ENCODE measurements at regions not wholly inside any gene's neighbourhood (a gene's known extent, or its start where the extent isn't known, plus 50 kb on each side); places are given as distances from the start of the nearest gene placed in this dataset.
"Not testable (repeated sequence)": the region's sequence is repeated elsewhere in the genome, so short reads cannot be mapped to it uniquely, and the experiment has no call there.

DNA sequence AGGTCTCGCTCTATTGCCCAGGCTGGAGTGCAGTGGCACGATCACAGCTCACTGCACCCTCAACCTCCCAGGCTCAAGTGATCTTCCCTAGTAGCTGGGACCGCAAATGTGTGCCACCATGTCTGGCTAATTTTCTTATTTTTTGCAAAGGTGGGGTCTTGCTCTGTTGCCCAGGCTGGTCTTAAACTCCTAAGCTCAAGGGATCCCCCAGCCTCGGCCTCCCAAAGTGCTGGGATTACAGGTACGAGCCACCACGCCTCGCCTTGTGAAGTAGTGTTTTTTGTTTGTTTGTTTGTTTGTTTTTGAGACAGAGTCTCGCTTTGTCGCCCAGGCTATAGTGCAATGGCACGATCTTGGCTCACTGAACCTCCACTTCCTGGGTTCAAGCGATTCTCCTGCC lies 125.5 kb downstream of the HAUS1 start:
- not testable (repeated sequence) for DNase-seq

DNA sequence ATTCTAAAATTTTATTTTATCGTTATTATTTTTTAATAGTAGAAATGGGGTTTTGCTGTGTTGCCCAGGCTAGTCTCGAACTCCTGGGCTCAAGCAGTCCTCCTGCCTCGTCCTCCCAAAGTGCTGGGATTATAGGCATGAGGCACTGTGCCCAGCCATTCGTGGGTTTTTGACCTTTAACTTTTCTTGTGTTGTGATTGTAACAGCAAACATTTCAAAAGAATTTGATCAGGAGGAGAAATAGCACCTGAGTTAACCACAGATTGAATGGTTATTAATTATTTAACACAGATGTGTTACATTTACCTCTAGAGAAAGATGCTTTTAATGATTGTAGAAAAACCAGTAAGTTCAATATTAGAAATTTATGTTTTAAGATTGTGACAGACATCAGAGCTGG lies 132.0 kb downstream of the HAUS1 start:
- DNase-seq, result no peak

DNA sequence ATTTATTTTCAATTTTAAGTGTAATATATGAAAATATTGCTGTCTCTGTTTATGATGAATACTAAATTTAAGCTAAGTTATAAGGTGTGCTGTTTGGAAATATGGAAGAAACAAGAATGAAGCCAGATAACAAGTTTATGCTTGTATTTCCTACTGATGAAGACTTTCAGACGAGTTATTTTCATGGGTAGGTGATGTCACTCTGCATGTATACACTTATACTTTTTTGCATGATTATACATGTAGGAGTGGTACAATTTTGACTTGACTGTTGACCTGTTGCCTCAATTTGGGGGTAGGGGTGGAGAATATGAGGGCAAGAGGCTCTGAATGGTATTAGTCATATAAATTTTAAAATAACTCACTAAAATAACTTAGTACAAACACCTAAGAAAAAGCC lies 133.7 kb downstream of the HAUS1 start:
- DNase-seq, result no peak

DNA sequence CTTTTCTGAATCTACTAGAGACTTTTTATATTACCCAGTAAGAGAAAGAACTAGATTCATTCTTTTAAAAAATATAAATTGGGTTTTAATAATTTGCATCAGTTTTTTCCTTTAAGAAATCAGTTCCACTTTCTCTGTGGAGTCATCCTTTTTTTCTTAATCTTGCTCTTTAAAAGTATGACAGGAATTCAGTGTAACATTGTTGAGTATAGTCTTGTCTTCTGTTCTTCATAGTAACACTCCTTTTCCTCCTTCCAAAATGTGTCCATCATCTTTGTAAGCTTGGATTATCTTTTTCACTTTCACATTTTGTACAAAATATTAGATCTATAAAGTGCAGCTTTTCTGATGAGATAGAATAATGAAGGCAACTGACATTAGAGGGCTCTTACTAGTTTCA lies 135.4 kb downstream of the HAUS1 start:
- DNase-seq, result no peak

DNA sequence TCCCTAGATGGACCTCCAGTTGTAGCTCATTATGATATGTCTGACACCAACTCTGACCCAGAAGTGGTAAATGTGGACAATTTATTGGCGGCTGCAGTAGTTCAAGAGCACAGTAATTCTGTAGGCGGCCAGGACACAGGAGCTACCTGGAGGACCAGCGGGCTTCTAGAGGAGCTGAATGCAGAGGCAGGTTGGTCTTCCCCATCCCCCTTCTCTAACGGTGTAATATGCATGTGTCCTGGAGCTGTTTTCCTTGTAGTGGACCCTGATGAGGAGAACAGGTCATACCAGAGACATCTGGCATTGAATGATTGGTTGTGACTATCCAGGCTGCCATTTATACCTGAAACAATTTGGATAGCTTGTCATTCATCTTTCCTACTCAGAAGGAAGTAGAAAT lies 135.8 kb downstream of the HAUS1 start:
- DNase-seq, result no peak

DNA sequence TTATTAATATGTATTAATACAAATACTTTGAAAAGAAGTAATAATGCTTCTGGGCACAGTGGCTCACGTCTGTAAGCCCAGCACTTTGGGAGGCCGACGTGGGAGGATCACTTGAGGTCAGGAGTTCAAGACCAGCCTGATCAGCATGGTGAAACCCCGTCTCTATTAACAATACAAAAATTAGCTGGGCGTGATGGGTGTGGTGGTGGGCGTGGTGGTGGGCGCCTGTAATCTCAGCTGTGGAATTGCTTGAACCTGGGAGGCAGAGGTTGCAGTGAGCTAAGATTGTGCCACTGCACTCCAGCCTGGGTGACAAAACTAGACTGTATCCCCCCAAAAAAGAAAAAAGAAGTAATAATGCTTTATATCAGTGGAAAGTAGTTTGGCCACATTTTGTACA lies 137.2 kb downstream of the HAUS1 start:
- DNase-seq, result not testable (repeated sequence)

DNA sequence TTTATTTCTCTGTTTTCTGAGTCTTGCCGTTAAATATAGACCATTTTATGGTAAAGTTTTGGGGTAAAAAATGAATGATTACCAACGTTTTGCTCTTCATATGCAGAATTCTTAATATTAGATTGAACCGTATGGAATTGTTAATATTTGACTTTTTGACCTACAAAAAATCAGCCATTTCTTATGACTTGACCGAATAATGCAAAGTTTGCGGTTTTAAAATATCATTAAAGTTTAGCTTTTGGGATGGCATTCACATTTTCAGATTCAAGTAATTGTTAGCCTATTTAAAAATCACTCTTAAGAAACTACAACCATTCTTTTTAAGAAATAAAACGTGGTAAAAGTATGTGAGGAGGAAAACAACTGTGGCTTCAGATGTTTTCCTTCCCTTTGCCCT lies 138.0 kb downstream of the HAUS1 start:
- no peak for DNase-seq

DNA sequence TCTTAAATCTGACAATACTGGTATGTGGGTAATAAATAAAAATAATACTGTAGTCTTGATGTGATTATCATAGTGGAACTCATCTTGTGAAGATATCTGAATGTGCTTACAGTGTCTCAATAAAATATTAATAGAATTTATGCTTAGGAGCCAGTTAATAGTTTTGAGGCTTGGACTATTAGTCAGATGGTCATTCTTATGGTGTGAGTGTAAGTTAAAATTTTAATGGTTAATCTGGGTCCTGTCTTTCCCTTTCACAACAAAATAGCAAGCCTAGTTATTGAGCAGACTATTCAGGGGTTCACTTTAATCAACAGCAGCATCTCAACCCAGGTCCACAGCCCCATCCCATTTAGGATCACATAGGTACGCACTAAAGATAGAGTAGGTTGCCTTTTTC lies 138.9 kb downstream of the HAUS1 start:
- DNase-seq, result no peak

DNA sequence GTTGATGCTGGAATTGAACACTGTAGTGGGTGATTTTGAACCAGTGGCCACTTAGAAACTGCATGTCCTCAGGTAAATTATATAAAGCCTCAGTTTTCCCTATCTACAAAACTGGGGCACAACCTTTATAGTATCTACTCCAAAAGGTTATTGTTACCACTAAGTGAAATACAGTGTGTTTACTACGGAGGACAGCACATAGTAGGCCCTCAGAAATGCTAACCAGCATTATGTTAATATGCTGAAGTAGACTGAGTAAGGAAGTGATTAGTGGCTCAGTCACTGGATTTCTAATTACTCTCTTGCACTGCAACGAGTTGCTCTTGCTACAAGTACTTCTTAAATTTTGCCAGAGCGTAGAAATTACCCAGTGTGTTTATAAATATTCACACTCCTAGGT lies 139.5 kb downstream of the HAUS1 start:
- DNase-seq, result no peak

DNA sequence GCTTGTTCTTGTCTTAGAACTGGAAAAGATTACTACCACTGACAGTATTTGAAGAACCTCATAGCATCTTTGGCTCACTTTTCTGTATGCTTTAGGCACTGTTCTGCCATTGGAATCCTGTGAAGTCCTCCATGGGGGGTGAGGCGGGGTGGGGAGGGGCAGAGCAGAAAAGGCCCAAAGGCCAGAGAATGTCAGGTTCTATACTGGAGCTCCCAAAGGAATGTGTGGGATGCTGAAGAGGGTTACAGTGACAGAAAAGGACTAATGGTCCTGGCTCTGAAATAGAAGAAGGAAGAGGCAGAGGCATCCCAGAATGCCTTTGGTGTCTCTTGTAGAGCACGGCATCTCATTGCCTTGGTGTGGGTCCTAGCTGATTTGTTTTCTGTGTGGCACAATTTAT lies 141.9 kb downstream of the HAUS1 start:
- no peak for DNase-seq

DNA sequence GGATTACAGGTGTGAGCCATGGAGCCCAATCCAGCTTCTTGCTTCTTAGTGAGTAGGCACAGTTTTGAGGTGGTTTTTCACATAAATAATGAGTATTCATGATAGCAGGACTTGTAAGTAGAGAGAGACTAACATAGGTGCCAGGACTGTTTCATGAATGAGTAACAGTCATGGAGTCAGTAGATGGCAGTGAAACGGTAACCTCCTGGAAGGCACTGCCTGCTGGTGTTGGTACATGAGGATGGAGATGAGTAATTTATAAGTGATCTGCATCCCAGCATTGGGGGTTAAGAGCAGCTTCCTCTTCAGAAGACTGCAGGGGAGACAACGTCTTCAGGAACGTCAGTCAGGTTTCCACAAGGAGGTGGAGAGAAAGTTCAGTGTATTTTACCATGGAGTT lies 143.8 kb downstream of the HAUS1 start:
- DNase-seq, result no peak

DNA sequence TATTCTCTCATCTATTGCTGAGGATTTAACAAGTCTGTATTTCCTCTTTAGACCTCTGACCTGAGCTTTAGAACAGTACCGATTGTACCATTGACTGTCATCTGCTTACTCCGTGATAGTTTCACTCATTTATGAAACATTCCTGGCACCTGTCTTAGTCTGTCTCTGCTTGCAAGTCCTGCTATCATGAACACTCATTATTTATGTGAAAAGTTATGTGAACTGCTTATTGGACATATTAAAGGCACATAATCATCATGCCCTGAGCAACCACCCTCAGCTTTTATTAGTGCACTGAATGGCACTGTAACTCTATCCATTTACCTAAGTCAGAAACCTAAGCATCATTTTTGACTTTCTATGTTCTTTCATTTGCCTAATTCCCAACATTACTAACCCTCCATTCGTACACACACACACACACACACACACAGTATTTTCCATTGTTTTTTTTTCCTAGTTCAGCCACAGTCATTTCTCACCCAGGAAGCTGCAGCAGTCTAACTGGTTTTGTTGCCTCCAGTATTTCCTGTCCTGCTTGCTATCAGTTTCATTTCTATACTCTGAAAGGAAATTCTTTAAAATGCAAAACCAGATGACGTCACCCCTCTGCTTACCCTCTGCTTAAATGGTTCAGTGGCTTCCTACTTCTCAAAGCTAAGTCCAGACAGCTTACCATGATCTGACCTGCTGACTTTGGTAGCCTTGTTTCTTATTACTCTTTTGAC lies 146.1 kb downstream of the HAUS1 start:
- peak in 3 of 4 experiments; percentile 7 to 21 (median 17) for DNase-seq

DNA sequence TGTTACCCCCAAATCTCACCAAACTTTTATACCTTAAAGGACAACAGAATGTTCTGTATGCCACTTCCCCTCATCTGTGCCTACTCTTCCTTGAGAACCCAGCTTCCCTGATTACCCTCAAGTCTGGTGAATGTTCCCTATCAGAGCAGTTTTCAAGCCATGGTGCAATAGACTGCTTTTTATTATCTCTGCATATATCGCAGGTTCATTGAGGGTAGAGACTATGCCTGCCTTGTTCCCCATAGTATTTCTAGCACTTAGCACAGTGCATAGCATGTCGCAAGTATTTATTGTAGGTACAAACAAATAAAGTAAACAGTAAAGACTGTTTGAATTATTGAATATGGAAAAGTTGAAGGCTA lies 146.6 kb downstream of the HAUS1 start:
- no peak for DNase-seq

DNA sequence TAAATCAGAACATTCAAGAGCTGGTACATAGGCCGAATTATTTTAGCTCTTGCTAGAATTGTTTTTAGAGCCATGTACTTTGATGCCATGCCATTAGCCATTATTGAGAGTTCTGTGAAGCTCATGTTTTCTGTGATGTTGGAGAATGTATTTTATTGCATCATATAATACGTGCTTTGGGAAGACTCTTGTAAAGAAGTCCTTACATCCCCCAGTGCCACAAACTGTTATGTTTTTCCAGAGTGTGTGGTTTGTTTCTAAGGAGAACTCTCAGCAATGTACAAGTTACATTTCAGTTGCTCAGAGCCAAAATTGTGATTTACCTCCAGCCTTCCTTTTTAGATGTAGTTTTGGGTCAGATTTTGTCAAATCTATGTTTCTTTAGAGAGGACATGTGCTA lies 148.6 kb downstream of the HAUS1 start:
- DNase-seq, result no peak

DNA sequence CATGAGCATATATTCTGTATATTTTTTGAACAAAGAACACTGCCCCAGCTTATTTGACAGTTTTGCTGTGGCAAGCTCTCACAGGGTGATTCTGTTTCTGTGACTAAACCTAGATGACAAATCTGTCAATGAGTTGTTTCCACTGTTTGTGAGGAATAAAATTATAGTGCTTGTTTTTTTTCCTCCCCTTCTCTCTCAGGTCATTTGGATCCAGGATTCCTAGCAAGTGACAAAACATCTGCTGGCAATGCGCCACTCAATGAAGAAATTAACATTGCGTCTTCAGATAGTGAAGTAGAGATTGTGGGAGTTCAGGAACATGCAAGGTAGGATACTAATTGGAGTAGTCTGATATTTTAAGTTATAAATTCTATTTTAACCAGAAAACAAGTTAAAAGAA lies 149.3 kb downstream of the HAUS1 start:
- DNase-seq, result no peak

DNA sequence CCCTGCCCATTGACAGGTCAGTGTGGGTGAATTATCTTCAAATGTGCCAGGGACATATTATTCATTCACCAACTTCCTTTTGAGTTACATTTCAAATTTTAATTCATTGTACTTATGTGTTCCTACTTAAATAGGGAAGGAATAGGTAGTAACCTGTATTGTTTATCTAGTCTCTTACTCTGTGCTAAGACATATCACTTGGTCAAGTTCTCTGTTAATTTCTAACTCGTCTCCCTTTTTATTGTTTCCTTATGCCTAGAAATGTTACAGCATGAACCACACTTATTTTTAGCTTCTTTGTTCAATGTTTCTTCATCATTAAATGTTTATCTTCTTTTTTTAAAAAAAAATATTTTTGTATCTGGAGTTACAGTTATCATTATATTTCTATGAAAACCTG lies 151.9 kb downstream of the HAUS1 start:
- DNase-seq, result no peak

DNA sequence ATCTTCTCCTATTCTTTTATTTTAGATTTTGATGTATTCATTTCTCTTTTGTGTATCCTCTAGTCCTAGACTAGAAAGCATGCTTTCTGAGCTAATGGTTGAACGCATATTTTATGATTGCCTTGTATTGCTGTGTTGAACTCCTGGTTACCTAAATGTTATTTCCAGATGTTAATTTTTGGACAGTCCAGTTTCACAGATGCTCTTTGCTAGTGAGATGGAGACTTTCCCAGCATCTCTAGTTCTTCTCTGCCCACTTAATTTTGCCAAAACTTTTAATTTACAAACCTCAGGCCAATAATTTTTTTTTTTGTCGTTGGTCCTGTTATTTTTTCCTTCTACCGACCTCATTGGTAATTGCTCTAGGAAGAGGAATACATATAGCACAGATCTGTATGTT lies 153.2 kb downstream of the HAUS1 start:
- no peak for DNase-seq

DNA sequence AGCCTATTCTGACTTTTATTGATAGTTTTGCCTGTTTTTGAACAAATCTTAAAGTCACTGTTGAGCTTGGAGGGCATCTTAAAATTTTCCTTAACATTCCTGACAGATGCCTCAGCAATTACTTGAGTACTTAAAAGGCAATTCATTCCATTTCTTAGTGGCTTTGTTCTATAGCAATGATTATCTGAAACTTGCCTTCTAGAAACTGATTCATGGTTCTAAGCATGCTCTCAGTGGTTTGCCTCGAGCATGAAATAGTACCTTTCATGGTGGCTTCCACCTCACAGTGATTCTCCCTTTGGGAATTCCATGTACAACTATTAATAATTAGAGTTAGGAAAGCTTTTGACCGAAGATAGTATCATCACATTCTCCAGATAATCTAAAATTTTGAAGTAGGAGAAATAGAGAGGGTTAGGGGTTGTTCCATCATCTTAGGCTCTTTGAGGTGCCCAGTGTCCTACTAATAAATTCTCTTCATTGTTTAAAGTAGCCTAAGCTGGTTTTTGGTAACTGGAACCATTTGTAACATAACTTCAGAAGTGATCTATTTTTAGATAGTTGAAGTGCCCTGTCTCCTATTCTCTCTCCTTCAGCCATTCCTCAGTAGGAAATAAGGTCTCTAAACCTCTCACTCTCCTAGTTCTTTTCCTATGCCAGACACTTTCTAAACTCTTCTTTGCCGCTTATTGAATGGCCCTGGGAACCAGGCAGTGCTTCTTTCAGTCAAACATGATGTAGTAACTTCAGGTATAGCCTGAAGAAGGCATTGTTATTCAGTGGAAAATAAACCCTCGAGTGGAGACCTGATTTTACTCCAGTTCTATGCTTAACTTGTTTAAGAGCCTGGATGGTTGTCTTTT lies 156.1 kb downstream of the HAUS1 start:
- DNase-seq, result no peak

DNA sequence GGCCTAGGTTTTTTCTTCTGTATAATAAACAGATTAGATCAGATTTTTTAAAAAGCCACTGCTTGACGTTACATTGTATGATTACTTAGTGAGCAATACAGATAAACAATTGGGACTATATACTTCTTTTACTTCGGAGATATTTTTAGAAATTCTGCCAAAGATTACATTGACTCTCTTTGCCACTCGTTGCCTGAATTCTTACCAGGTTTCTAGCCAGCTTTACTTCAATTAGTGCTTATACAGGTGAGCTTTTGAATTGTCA lies 156.6 kb downstream of the HAUS1 start:
- no peak for DNase-seq

DNA sequence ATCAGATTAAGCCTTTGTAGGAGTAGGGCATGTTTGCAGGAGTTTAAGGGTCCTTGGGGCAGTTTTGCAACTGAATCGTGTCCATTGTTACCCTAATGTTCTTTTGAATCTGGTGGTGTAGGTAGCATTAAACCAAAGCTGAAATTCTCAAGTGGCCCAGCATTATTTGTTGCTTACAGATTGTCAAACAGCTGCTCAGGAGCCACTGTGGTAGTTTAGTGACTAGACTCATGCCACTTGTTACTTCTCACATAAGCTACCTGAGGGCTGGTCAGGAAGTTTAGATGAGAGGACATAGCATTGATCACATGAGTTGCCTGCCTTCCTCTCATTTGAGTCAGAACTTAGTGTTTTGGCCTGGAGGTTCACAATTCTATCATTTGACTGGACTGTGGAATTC lies 157.6 kb downstream of the HAUS1 start:
- DNase-seq, result no peak

DNA sequence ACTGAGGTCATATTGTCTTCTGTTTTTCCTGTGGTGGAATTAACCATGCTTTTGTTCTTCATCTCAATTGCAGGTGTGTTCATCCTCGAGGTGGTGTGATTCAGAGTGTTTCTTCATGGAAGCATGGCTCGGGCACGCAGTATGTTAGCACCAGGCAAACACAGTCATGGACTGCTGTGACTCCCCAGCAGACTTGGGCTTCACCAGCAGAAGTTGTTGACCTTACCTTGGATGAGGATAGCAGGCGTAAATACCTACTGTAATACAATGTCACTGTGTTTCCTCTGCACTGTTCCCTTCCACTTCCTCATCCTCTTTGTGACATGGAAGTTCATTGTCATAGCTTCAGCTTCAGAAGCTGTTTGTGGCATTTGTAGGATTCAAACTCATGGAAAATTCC lies 158.7 kb downstream of the HAUS1 start:
- DNase-seq, result no peak

DNA sequence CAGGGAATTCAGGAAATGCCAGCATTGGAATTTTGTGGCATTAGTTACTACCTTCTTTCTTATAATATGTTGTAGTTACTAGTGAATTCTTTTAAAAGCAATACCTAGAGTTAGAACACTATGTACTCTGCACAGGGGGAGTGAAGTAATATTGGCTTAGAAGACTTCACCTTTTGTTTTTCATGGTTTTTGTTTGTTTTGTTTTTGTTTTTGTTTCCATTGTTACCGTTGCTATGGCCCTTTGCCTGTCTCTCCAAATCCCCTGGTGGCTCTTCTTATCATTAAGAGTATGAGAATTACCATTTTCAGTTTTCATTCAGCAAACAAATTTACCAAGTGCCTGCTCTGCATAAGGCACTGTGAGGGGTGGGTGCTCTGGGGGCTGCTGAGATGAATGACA lies 160.1 kb downstream of the HAUS1 start:
- no peak for DNase-seq

DNA sequence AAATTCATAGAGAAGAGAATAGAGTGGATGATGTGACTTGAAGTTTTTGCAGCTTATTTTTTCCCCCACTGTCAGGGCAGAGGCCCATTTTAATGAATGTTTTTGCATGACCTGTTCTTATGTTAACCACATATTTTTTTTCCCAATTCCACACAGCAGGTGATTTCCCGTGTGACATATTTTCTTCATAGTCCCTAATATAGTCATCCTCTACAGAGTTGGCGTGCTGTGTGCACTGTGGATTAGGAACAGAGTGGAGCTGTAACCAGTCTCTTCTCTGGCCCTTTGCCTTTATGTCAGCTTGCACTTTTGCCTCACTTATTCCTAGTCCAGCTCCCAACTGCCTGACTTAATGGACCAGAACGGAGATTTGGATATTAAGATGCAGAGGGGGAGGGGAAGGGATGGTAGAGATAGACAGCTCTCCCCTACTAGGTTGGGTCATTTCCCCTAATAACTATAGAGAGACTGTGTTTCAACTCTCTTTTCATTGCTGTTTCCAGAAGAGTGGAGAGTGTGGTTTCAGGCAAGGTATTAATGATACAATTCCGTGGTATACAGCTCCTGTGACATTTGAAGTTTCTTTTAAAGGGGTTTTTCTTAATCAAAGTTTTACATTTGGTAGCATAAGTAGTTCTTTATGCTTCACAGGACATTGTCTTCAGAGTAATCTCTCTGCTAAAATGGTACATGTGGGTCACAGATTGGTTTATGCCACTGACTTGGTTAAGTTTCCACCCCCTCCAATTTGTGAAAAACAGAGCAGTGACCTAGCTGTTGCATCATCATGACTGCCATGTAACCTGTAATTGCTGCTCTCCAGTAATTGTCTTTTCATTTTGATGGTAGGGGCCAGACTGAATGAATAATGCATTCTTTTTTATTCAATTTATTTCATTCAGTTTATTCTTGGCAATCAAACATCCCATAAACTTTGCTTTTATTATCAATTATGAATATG lies 161.3 kb downstream of the HAUS1 start:
- DNase-seq, result no peak

DNA sequence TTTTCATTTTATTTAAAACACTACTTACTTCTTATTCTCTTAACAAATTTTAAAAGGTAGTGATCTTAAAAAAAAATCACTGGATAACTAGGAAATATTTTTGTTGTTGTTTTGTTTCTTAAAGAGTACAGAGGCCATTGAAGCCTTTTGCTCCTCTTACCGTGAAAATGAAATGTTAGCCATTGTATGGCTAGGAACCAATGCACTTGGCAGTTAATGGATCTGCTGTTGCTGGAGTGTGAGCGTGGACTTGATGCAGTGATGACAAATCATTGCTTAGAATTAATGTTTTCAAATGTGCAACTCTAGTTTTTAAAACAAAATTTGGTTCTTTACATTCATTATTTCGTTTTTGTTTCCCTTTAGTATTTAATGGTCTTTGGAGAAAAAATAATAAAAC lies 162.3 kb downstream of the HAUS1 start:
- DNase-seq, result no peak

All from activated CD4-positive, CD25-positive, alpha-beta regulatory T cell (primary cell).